ENCODE measurements at regions not wholly inside any gene's neighbourhood (a gene's known extent, or its start where the extent isn't known, plus 50 kb on each side); places are given as distances from the start of the nearest gene placed in this dataset.

- no peak for DNase-seq
- no peaks in the 10 kb centered on the region for H3K4me1 ChIP-seq
- no peaks in the 10 kb centered on the region for H3K27me3 ChIP-seq (replicated peaks; ENCODE audit: control insufficient read depth, insufficient read depth, low read length)
- no peak overlapping the region for H3K4me3 Mint-ChIP-seq (ENCODE audit: unreplicated experiment)
- no peaks in the 10 kb centered on the region for H3K36me3 ChIP-seq (ENCODE audit: control insufficient read depth, insufficient read depth, low read length)
- H3K9me3 ChIP-seq = no peaks in the 10 kb centered on the region
- BruUV-seq (replicated peaks) = no TSS peak
- H3K27me3 Mint-ChIP-seq (ENCODE audit: insufficient read depth, unreplicated experiment) = no peaks in the 10 kb centered on the region
- POLR2A ChIA-PET = no interaction called here
- intact Hi-C loops (cut with micrococcal nuclease; ENCODE audit: unreplicated experiment) = no loop called here
- H3K4me1 Mint-ChIP-seq (ENCODE audit: low read depth, unreplicated experiment) = peaks cover 6% of the 10 kb centered on the region
- no peak overlapping the region for H3K27ac Mint-ChIP-seq (ENCODE audit: unreplicated experiment)
- no peaks in the 10 kb centered on the region for H3K9me3 Mint-ChIP-seq (ENCODE audit: unreplicated experiment)
- H3K36me3 Mint-ChIP-seq (ENCODE audit: insufficient read depth, unreplicated experiment) = no peaks in the 10 kb centered on the region
- CTCF ChIA-PET = no interaction called here
- H3K4me3 ChIP-seq (ENCODE audit: low read depth, low read length) = no peak overlapping the region
- TF ChIP-seq, protein P1, sequence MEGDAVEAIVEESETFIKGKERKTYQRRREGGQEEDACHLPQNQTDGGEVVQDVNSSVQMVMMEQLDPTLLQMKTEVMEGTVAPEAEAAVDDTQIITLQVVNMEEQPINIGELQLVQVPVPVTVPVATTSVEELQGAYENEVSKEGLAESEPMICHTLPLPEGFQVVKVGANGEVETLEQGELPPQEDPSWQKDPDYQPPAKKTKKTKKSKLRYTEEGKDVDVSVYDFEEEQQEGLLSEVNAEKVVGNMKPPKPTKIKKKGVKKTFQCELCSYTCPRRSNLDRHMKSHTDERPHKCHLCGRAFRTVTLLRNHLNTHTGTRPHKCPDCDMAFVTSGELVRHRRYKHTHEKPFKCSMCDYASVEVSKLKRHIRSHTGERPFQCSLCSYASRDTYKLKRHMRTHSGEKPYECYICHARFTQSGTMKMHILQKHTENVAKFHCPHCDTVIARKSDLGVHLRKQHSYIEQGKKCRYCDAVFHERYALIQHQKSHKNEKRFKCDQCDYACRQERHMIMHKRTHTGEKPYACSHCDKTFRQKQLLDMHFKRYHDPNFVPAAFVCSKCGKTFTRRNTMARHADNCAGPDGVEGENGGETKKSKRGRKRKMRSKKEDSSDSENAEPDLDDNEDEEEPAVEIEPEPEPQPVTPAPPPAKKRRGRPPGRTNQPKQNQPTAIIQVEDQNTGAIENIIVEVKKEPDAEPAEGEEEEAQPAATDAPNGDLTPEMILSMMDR (IDR thresholded peaks at IDR 0.05; ENCODE audit: insufficient read depth in 1 of 2, low read depth in 1 of 2, low read length in 1 of 2, severe bottlenecking in 1 of 2, unreplicated experiment in 1 of 2) = no peak
Observed at GRCh38 chrX:9163214-9163709, 129.3 kb upstream of the FAM9B start.

- ChIA-PET POLR2A (no interaction called here), CTCF (no interaction called here)
- Histone ChIP-seq H3K27me3 (replicated peaks; ENCODE audit: control insufficient read depth, insufficient read depth, low read length) (no peaks in the 10 kb centered on the region), H3K9me3 (no peaks in the 10 kb centered on the region), H3K36me3 (ENCODE audit: control insufficient read depth, insufficient read depth, low read length) (no peaks in the 10 kb centered on the region), H3K4me3 (ENCODE audit: low read depth, low read length) (no peak overlapping the region), H3K4me1 (no peaks in the 10 kb centered on the region)
- H3K4me3 Mint-ChIP-seq (ENCODE audit: unreplicated experiment) = no peak overlapping the region
- no TSS peak for BruUV-seq (replicated peaks)
- H3K27ac Mint-ChIP-seq (ENCODE audit: unreplicated experiment) = no peak overlapping the region
- DNase-seq = no peak
- H3K4me1 Mint-ChIP-seq (ENCODE audit: low read depth, unreplicated experiment) = peaks cover 6% of the 10 kb centered on the region
- intact Hi-C loops (cut with micrococcal nuclease; ENCODE audit: unreplicated experiment) = no loop called here
- H3K9me3 Mint-ChIP-seq (ENCODE audit: unreplicated experiment) = no peaks in the 10 kb centered on the region
- TF ChIP-seq, protein P1 (IDR thresholded peaks at IDR 0.05; ENCODE audit: insufficient read depth in 1 of 2, low read depth in 1 of 2, low read length in 1 of 2, severe bottlenecking in 1 of 2, unreplicated experiment in 1 of 2) = no peak
- no peaks in the 10 kb centered on the region for H3K36me3 Mint-ChIP-seq (ENCODE audit: insufficient read depth, unreplicated experiment)
- no peaks in the 10 kb centered on the region for H3K27me3 Mint-ChIP-seq (ENCODE audit: insufficient read depth, unreplicated experiment)
Observed at GRCh38 chrX:9164086-9164485, 130.2 kb upstream of the FAM9B start.

- no peak overlapping the region for H3K27ac Mint-ChIP-seq (ENCODE audit: unreplicated experiment)
- no peak overlapping the region for H3K4me3 Mint-ChIP-seq (ENCODE audit: unreplicated experiment)
Observed at GRCh38 chrX:9164533-9165426, 130.9 kb upstream of the FAM9B start.

More at GRCh38 chrX:9164533-9165426, 130.9 kb upstream of the FAM9B start:
- ChIA-PET CTCF (no interaction called here), POLR2A (no interaction called here)
- no peaks in the 10 kb centered on the region for H3K36me3 Mint-ChIP-seq (ENCODE audit: insufficient read depth, unreplicated experiment)
- no peaks in the 10 kb centered on the region for H3K9me3 ChIP-seq
- no peaks in the 10 kb centered on the region for H3K36me3 ChIP-seq (ENCODE audit: control insufficient read depth, insufficient read depth, low read length)
- intact Hi-C loops (cut with micrococcal nuclease; ENCODE audit: unreplicated experiment) = no loop called here
- H3K4me3 ChIP-seq (ENCODE audit: low read depth, low read length) = no peak overlapping the region
- no peaks in the 10 kb centered on the region for H3K9me3 Mint-ChIP-seq (ENCODE audit: unreplicated experiment)
- H3K4me1 ChIP-seq = no peaks in the 10 kb centered on the region
- peaks cover 6% of the 10 kb centered on the region for H3K4me1 Mint-ChIP-seq (ENCODE audit: low read depth, unreplicated experiment)
- no peak for DNase-seq
- TF ChIP-seq, protein P1 (IDR thresholded peaks at IDR 0.05; ENCODE audit: insufficient read depth in 1 of 2, low read depth in 1 of 2, low read length in 1 of 2, severe bottlenecking in 1 of 2, unreplicated experiment in 1 of 2) = no peak
- H3K27me3 ChIP-seq (replicated peaks; ENCODE audit: control insufficient read depth, insufficient read depth, low read length) = no peaks in the 10 kb centered on the region
- no TSS peak for BruUV-seq (replicated peaks)
- no peaks in the 10 kb centered on the region for H3K27me3 Mint-ChIP-seq (ENCODE audit: insufficient read depth, unreplicated experiment)

Measured in Caco-2 (cell line).